Heart left ventricle (tissue), 13 donors: ENCODE measurements at regions not wholly inside any gene's neighbourhood (a gene's known extent, or its start where the extent isn't known, plus 50 kb on each side); places are given as distances from the start of the nearest gene placed in this dataset.

Experiments used
- CTCF ChIP-seq, 12 donors: fragments of 200-600 bp; sonication (generic) in 4 of 12; IDR thresholded peaks; one replicate each; pipeline versions ENCODE4 v1.5.0 to v1.8.0; 2018 to 2022; ENCODE audit warnings: antibody characterized with exemption in 12 of 12, mild to moderate bottlenecking in 5 of 12
- POLR2A ChIP-seq, 2 donors: fragments of 450-650 bp; IDR thresholded peaks; one replicate each; pipeline ENCODE4 v1.6.1; 2017; ENCODE audit warnings: antibody characterized with exemption in 2 of 2, mild to moderate bottlenecking in 2 of 2, moderate library complexity in 2 of 2
- donor health status: ischemic (EF 13 %, LVEDD 7.1; RV severe dilation, severe dysfunction).
- donor health status: DM: no; HTN: yes; CAD: no.
- donor health status: DM: no; HTN: no; CAD: no.
- donor health status: ischemic (EF 25% LVEDD 6.9; RV normal size, moderate dysfunction).
- donor health status: ischemic (EF 25% LVEDD 5.7; RV mildly dilated, moderate dysfunction).
- donor health status: ischemic (EF 35%, LVEDD 5.7; RV mildly dilated, moderate dysfunction).
- donor health status: nonischemic (EF 11% LVEDD 7.7; RV severe dilation, severe dysfunction).
- donor health status: DM: yes; HTN: yes; CAD: no.
- donor health status: PGD.
- donor health status: ischemic (EF 29% LVEDD 5.4; RV normal size, mild dysfunction).
- donor health status: nonischemic (EF 23%, LVEDD 6.1; RV moderate dilation, normal function).

DNA sequence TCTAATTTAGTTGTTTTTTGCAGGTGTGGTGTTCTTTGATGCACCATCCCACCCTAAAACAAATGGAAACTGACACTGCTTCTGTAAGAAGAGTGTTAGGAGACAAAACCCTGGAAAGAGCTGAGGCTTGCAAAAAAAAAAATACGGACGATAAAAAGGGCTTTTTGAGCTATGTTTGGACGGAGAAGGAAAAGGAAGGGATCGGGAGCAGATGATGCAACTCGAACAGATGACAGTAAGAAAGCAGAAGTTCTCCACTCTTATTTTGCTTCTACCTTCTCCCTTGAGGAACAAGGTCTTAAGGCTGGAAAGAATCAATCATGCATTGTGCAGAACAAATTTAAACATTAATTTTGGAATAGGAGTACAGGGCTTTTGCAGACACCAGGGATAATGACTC lies 136.7 kb downstream of the MAF start:
- no peak for TF ChIP-seq CTCF (IDR thresholded peaks at IDR 0.05)
- TF ChIP-seq POLR2A (IDR thresholded peaks at IDR 0.05): no peak
